H9 (cell line): ENCODE measurements at regions not wholly inside any gene's neighbourhood (a gene's known extent, or its start where the extent isn't known, plus 50 kb on each side); places are given as distances from the start of the nearest gene placed in this dataset.

Source experiments
- DNase-seq: peaks from one replicate; pipeline ENCODE4 v3.0.0-alpha.2; 2017
- H2AFZ ChIP-seq: one replicate; pipeline ENCODE4 v1.6.1; 2013; ENCODE audit warnings: mild to moderate bottlenecking, low read length, control low read depth, moderate library complexity
- H2AK5ac ChIP-seq: 2 replicates; pipeline ENCODE4 v1.6.1; 2013; ENCODE audit warnings: low read length, control low read depth, mixed read lengths; ENCODE audit not compliant: insufficient read length
- H2BK120ac ChIP-seq: one replicate; pipeline ENCODE4 v1.6.1; 2013; ENCODE audit warnings: low read depth, mild to moderate bottlenecking, low read length, control low read depth, inconsistent platforms; ENCODE audit not compliant: poor library complexity, severe bottlenecking
- H2BK12ac ChIP-seq: 2 replicates; pipeline ENCODE4 v1.6.1; 2013; ENCODE audit warnings: low read length, control low read depth, mixed read lengths, low read depth; ENCODE audit not compliant: insufficient read length
- H2BK15ac ChIP-seq: 2 replicates; pipeline ENCODE4 v1.6.1; 2013; ENCODE audit warnings: low read depth, low read length, control low read depth
- H2BK20ac ChIP-seq: one replicate; pipeline ENCODE4 v1.6.1; 2013; ENCODE audit warnings: low read depth, mild to moderate bottlenecking, low read length, control low read depth, inconsistent platforms; ENCODE audit not compliant: poor library complexity, severe bottlenecking
- H2BK5ac ChIP-seq: 2 replicates; pipeline ENCODE4 v1.6.1; 2013; ENCODE audit warnings: low read length, control low read depth, mixed read lengths; ENCODE audit not compliant: insufficient read length
- H3K14ac ChIP-seq: 2 replicates; pipeline ENCODE4 v1.6.1; 2013; ENCODE audit warnings: low read length, control low read depth; ENCODE audit not compliant: insufficient read depth
- H3K18ac ChIP-seq: 2 replicates; pipeline ENCODE4 v1.6.1; 2013; ENCODE audit warnings: low read depth, mild to moderate bottlenecking, mixed read lengths, low read length, control low read depth; ENCODE audit not compliant: insufficient read length
- H3K23ac ChIP-seq: 2 replicates; pipeline ENCODE4 v1.6.1; 2013; ENCODE audit warnings: low read length, control low read depth, mixed read lengths, low read depth; ENCODE audit not compliant: insufficient read length
- H3K23me2 ChIP-seq: 2 replicates; pipeline ENCODE4 v1.6.1; 2013; ENCODE audit warnings: low read depth, mild to moderate bottlenecking, mixed read lengths, low read length, control low read depth; ENCODE audit not compliant: insufficient read length, poor library complexity, severe bottlenecking
- H3K27ac ChIP-seq: 2 replicates; pipeline ENCODE4 v1.5.1; 2013; ENCODE audit warnings: low read length, control low read depth, mixed read lengths, low read depth; ENCODE audit not compliant: insufficient read length
- H3K27me3 ChIP-seq: 2 replicates; pipeline ENCODE4 v1.6.1; 2013; ENCODE audit warnings: low read length, control low read depth, inconsistent platforms; ENCODE audit not compliant: insufficient read depth
- H3K4ac ChIP-seq: 2 replicates; pipeline ENCODE4 v1.6.1; 2013; ENCODE audit warnings: low read depth, mild to moderate bottlenecking, control low read depth, inconsistent platforms, low read length, moderate library complexity
- H3K4me1 ChIP-seq: 2 replicates; pipeline ENCODE4 v1.6.1; 2013; ENCODE audit warnings: low read length, control low read depth, inconsistent platforms; ENCODE audit not compliant: insufficient read depth
- H3K4me2 ChIP-seq: 2 replicates; pipeline ENCODE4 v1.6.1; 2013; ENCODE audit warnings: low read length, control low read depth, mixed read lengths; ENCODE audit not compliant: insufficient read length, insufficient read depth
- H3K56ac ChIP-seq: 2 replicates; pipeline ENCODE4 v1.6.1; 2013; ENCODE audit warnings: low read depth, mild to moderate bottlenecking, mixed read lengths, low read length, control low read depth; ENCODE audit not compliant: insufficient read length
- H3K79me1 ChIP-seq: 2 replicates; pipeline ENCODE4 v1.6.1; 2013; ENCODE audit warnings: low read depth, mild to moderate bottlenecking, moderate library complexity, low read length, control low read depth, inconsistent platforms; ENCODE audit not compliant: insufficient read depth, poor library complexity, severe bottlenecking
- H3K79me2 ChIP-seq: 2 replicates; pipeline ENCODE4 v1.6.1; 2013; ENCODE audit warnings: low read length, control low read depth, inconsistent platforms; ENCODE audit not compliant: insufficient read depth
- H3K9ac ChIP-seq: 2 replicates; pipeline ENCODE4 v1.6.1; 2013; ENCODE audit warnings: low read length, control low read depth, mixed read lengths; ENCODE audit not compliant: insufficient read length; ENCODE audit errors: extremely low read depth
- H3K9me3 ChIP-seq: one replicate; pipeline ENCODE4 v1.6.1; 2013; ENCODE audit warnings: low read depth, low read length, inconsistent platforms; ENCODE audit not compliant: control insufficient read depth
- H3T11ph ChIP-seq: one replicate; pipeline ENCODE4 v1.6.1; 2013; ENCODE audit warnings: mild to moderate bottlenecking, low read length, control low read depth, inconsistent platforms
- H4K20me1 ChIP-seq: one replicate; pipeline ENCODE4 v1.6.1; 2013; ENCODE audit not compliant: control insufficient read depth, insufficient read length, insufficient read depth
- H4K5ac ChIP-seq: 2 replicates; pipeline ENCODE4 v1.6.1; 2013; ENCODE audit warnings: low read depth, mild to moderate bottlenecking, mixed read lengths, low read length, control low read depth; ENCODE audit not compliant: insufficient read length
- H4K8ac ChIP-seq: replicated peaks from 2 replicates; pipeline ENCODE4 v1.6.1; 2013; ENCODE audit warnings: low read length, control low read depth, mixed read lengths, low read depth; ENCODE audit not compliant: insufficient read length
- H4K91ac ChIP-seq: 2 replicates; pipeline ENCODE4 v1.6.1; 2013; ENCODE audit warnings: low read depth, mild to moderate bottlenecking, moderate library complexity, mixed read lengths, low read length, control low read depth; ENCODE audit not compliant: insufficient read length
- H3K27ac Mint-ChIP-seq, 3 experiments: 2 replicates in 2 of 3; 3 replicates in 1 of 3; pipeline ENCODE4 v1.8.0; 2020 to 2021; ENCODE audit warnings: mixed read lengths in 3 of 3, mild to moderate bottlenecking in 1 of 3, moderate library complexity in 1 of 3
- H3K27me3 Mint-ChIP-seq: 2 replicates; pipeline ENCODE4 v1.8.0; 2021; ENCODE audit warnings: low read depth, mild to moderate bottlenecking, moderate library complexity, mixed read lengths
- H3K36me3 Mint-ChIP-seq, 3 experiments: 2 replicates in 2 of 3; 3 replicates in 1 of 3; pipeline ENCODE4 v1.8.0; 2020 to 2021; ENCODE audit warnings: low read depth in 3 of 3, mixed read lengths in 3 of 3; ENCODE audit not compliant: insufficient read depth in 1 of 3
- H3K4me1 Mint-ChIP-seq, 2 experiments: 2 replicates each; pipeline ENCODE4 v1.8.0; 2020; ENCODE audit warnings: mixed read lengths in 2 of 2
- H3K4me3 Mint-ChIP-seq, 2 experiments: 2 replicates in 1 of 2; 3 replicates in 1 of 2; pipeline ENCODE4 v1.8.0; 2020 to 2021; ENCODE audit warnings: mild to moderate bottlenecking in 2 of 2, mixed read lengths in 2 of 2, moderate library complexity in 1 of 2
- H3K9me3 Mint-ChIP-seq, 2 experiments: 2 replicates in 1 of 2; 3 replicates in 1 of 2; pipeline ENCODE4 v1.8.0; 2020; ENCODE audit warnings: mild to moderate bottlenecking in 2 of 2, mixed read lengths in 2 of 2, moderate library complexity in 1 of 2
- WGBS: extraction: QIAGEN DNeasy Blood & Tissue Kit; methylation state at CpG from one replicate; pipeline ENCODE4 v1.1.7; 2013; ENCODE audit warnings: missing lambda C conversion rate, low lambda C conversion rate, mixed read lengths; ENCODE audit not compliant: insufficient read length; ENCODE audit errors: extremely low coverage; 5-methylcytosine and 5-hydroxymethylcytosine counted together
- TF ChIP-seq, protein P1 (sequence below): fragments of 200-600 bp; sonication (generic); conservative IDR thresholded peaks from 3 replicates; pipeline ENCODE4 v1.8.0; 2021; ENCODE audit warnings: antibody characterized with exemption, mild to moderate bottlenecking

DNA sequence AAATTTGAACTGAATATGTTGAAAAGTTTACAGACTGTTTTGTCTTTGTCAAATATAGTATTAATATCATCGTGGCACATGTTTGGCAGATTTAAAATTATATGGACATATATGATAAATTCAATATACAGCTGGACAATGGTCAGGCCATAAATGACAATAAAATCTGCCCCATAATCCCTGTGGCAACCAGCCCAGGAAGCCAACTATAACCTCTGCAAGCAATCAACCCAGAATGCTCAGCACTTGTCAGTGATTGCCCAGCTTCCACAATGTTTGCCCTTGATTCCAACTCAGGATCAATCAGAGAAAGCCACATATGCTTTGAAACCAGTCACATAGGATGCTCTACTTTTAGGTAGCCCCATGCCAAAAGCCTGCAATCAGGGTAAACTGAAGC lies 671.9 kb downstream of the SUCLG1 start:
- Histone ChIP-seq H2AFZ (no peak overlapping the region), H3K9ac (no peak overlapping the region), H2AK5ac (no peak overlapping the region), H4K5ac (no peak overlapping the region), H4K8ac (no peak overlapping the region), H3K27me3 (no peaks in the 10 kb centered on the region), H3K4ac (no peak overlapping the region), H3K79me1 (no peaks in the 10 kb centered on the region), H3K79me2 (no peaks in the 10 kb centered on the region), H2BK12ac (no peak overlapping the region), H3T11ph (no peak overlapping the region), H3K56ac (no peak overlapping the region), H3K23me2 (no peaks in the 10 kb centered on the region), H2BK15ac (no peak overlapping the region), H4K20me1 (no peaks in the 10 kb centered on the region), H2BK120ac (no peak overlapping the region), H3K9me3 (no peaks in the 10 kb centered on the region), H3K23ac (no peak overlapping the region), H4K91ac (no peak overlapping the region), H2BK20ac (no peak overlapping the region), H3K18ac (no peak overlapping the region), H3K4me2 (no peak overlapping the region), H3K4me1 (no peaks in the 10 kb centered on the region; the same call in 1 of the 2 replicates), H3K27ac (no peak overlapping the region), H3K14ac (no peak overlapping the region), H2BK5ac (no peak overlapping the region)
- Mint-ChIP-seq H3K4me1 (peaks cover 33 to 46% of the 10 kb centered on the region in 2 experiments), H3K27ac (no peak overlapping the region), H3K4me3 (no peak overlapping the region), H3K27me3 (no peaks in the 10 kb centered on the region), H3K36me3 (no peaks in the 10 kb centered on the region), H3K9me3 (no peaks in the 10 kb centered on the region)
- no peak for DNase-seq
- WGBS = no CpG with 5 or more reads among the region's 1 CpG
- TF ChIP-seq, protein P1, sequence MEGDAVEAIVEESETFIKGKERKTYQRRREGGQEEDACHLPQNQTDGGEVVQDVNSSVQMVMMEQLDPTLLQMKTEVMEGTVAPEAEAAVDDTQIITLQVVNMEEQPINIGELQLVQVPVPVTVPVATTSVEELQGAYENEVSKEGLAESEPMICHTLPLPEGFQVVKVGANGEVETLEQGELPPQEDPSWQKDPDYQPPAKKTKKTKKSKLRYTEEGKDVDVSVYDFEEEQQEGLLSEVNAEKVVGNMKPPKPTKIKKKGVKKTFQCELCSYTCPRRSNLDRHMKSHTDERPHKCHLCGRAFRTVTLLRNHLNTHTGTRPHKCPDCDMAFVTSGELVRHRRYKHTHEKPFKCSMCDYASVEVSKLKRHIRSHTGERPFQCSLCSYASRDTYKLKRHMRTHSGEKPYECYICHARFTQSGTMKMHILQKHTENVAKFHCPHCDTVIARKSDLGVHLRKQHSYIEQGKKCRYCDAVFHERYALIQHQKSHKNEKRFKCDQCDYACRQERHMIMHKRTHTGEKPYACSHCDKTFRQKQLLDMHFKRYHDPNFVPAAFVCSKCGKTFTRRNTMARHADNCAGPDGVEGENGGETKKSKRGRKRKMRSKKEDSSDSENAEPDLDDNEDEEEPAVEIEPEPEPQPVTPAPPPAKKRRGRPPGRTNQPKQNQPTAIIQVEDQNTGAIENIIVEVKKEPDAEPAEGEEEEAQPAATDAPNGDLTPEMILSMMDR = no peak
